ENCODE measurements at regions not wholly inside any gene's neighbourhood (a gene's known extent, or its start where the extent isn't known, plus 50 kb on each side); places are given as distances from the start of the nearest gene placed in this dataset.
A peak's percentile ranks its signal among the peaks of the same experiment; 100 is the strongest.

DNA sequence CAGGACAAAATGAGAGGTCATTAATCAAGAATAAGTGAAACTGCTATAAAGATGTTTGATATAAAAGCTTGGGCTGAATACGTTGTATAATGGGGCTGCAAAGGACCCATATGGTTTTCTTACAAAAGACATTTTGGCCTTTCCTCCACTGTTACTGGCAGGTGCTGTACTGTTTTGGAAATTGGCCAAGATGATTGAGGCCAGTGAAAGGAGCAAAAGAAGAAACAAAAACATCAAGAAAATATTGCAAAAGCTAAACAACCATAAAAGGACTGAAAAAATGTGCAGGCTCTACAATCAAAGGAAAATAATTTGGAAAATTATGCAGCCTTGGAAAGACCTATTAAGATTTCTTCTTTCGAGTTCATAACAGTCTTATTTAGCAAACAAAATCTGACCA is 222.2 kb upstream of the PPP1R2C start:
- no peaks in the 10 kb centered on the region for H3K36me3 ChIP-seq (ENCODE audit: control insufficient read depth, insufficient read depth, low read length)
- no peaks in the 10 kb centered on the region for H3K4me1 ChIP-seq (ENCODE audit: control insufficient read depth, insufficient read depth, low read length, poor library complexity, severe bottlenecking)
- DNase-seq (no peak), ATAC-seq (ENCODE audit: low read depth in 2 of 2) (no peak)
- no peak overlapping the region for H3K4me3 Mint-ChIP-seq
- H3K4me1 Mint-ChIP-seq, result peaks cover 0 to 17% (median 13%) of the 10 kb centered on the region in 4 donors
- H3K27ac Mint-ChIP-seq, result peak overlapping the region in 2 of 3 donors; percentile 8 to 24
- no peaks in the 10 kb centered on the region for H3K9me3 ChIP-seq (ENCODE audit: control insufficient read depth in 2 of 2, low read length in 2 of 2)
- no peaks in the 10 kb centered on the region for H3K9me3 Mint-ChIP-seq
- no peaks in the 10 kb centered on the region for H3K27me3 Mint-ChIP-seq
- H3K4me3 ChIP-seq (ENCODE audit: low read depth, low read length), result no peak overlapping the region
- no peak overlapping the region for H3K27ac ChIP-seq (ENCODE audit: insufficient read depth, low read length, poor library complexity, severe bottlenecking)
- no peaks in the 10 kb centered on the region for H3K27me3 ChIP-seq (ENCODE audit: control insufficient read depth, insufficient read depth, low read length)
- H3K36me3 Mint-ChIP-seq, result no peaks in the 10 kb centered on the region

- H3K27me3 ChIP-seq (ENCODE audit: control insufficient read depth, insufficient read depth, low read length), result no peaks in the 10 kb centered on the region
- H3K36me3 Mint-ChIP-seq, result no peaks in the 10 kb centered on the region
- ATAC-seq (ENCODE audit: low read depth in 2 of 2) (no peak), DNase-seq (no peak)
- peaks cover 0 to 2% (median 0%) of the 10 kb centered on the region in 7 donors for H3K9me3 Mint-ChIP-seq
- H3K27me3 Mint-ChIP-seq, result no peaks in the 10 kb centered on the region
- H3K4me1 Mint-ChIP-seq, result peaks cover 0 to 17% (median 8%) of the 10 kb centered on the region in 4 donors
- H3K4me3 ChIP-seq (ENCODE audit: low read depth, low read length), result no peak overlapping the region
- H3K36me3 ChIP-seq (ENCODE audit: control insufficient read depth, insufficient read depth, low read length), result no peaks in the 10 kb centered on the region
- no peak overlapping the region for H3K4me3 Mint-ChIP-seq
- no peaks in the 10 kb centered on the region for H3K9me3 ChIP-seq (ENCODE audit: control insufficient read depth in 2 of 2, low read length in 2 of 2)
- H3K4me1 ChIP-seq (ENCODE audit: control insufficient read depth, insufficient read depth, low read length, poor library complexity, severe bottlenecking), result no peaks in the 10 kb centered on the region
- H3K27ac Mint-ChIP-seq, result peak overlapping the region in 1 of 3 donors; percentile 37
- H3K27ac ChIP-seq (ENCODE audit: insufficient read depth, low read length, poor library complexity, severe bottlenecking), result no peak overlapping the region
These were observed 224.7 kb upstream of the PPP1R2C start for GRCh38 chrX:43002526-43003203.

DNA sequence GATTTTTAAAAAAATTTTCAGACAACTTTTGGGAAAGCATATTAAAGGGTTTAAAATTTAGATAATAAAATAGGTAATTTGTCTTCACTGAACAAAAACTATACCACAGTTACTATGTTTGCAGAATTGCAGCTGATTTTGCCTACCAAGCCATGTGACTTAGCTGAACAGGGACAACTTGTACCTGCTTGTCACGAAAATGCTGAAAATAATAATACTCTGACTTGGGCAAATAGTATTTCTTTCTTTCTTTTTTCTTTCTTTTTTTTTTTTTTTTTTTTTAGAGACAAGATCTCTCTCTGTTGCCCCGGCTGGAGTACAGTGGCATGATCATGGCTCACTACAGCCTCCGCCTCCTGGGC is 225.2 kb upstream of the PPP1R2C start:
- Histone ChIP-seq H3K9me3 (ENCODE audit: control insufficient read depth in 2 of 2, low read length in 2 of 2) (no peaks in the 10 kb centered on the region), H3K4me3 (ENCODE audit: low read depth, low read length) (no peak overlapping the region), H3K27me3 (ENCODE audit: control insufficient read depth, insufficient read depth, low read length) (no peaks in the 10 kb centered on the region), H3K36me3 (ENCODE audit: control insufficient read depth, insufficient read depth, low read length) (no peaks in the 10 kb centered on the region), H3K4me1 (ENCODE audit: control insufficient read depth, insufficient read depth, low read length, poor library complexity, severe bottlenecking) (no peaks in the 10 kb centered on the region), H3K27ac (ENCODE audit: insufficient read depth, low read length, poor library complexity, severe bottlenecking) (no peak overlapping the region)
- ATAC-seq (ENCODE audit: low read depth in 2 of 2), result no peak
- Mint-ChIP-seq H3K4me1 (peaks cover 0 to 17% (median 8%) of the 10 kb centered on the region in 4 donors), H3K9me3 (peaks cover 0 to 2% (median 0%) of the 10 kb centered on the region in 7 donors), H3K36me3 (no peaks in the 10 kb centered on the region), H3K4me3 (no peak overlapping the region), H3K27ac (peak overlapping the region in 1 of 3 donors; percentile 37), H3K27me3 (no peaks in the 10 kb centered on the region)
- DNase-seq, result no peak

GRCh38 chrX:43003939-43004338 is 226.0 kb upstream of the PPP1R2C start:
- Histone ChIP-seq H3K36me3 (ENCODE audit: control insufficient read depth, insufficient read depth, low read length) (no peaks in the 10 kb centered on the region), H3K27me3 (ENCODE audit: control insufficient read depth, insufficient read depth, low read length) (no peaks in the 10 kb centered on the region), H3K27ac (ENCODE audit: insufficient read depth, low read length, poor library complexity, severe bottlenecking) (no peak overlapping the region), H3K9me3 (ENCODE audit: control insufficient read depth in 2 of 2, low read length in 2 of 2) (no peaks in the 10 kb centered on the region), H3K4me3 (ENCODE audit: low read depth, low read length) (peak overlapping the region; percentile 19), H3K4me1 (ENCODE audit: control insufficient read depth, insufficient read depth, low read length, poor library complexity, severe bottlenecking) (no peaks in the 10 kb centered on the region)
- Mint-ChIP-seq H3K4me1 (peaks cover 0 to 23% (median 8%) of the 10 kb centered on the region in 4 donors), H3K36me3 (peaks cover 5% of the 10 kb centered on the region), H3K27ac (peak overlapping the region in 1 of 3 donors; percentile 57), H3K9me3 (peaks cover 0 to 2% (median 0%) of the 10 kb centered on the region in 7 donors), H3K27me3 (no peaks in the 10 kb centered on the region), H3K4me3 (no peak overlapping the region)
- ATAC-seq (ENCODE audit: low read depth in 2 of 2) (no peak), DNase-seq (peak in 1 of 3 donors; percentile 41)

DNA sequence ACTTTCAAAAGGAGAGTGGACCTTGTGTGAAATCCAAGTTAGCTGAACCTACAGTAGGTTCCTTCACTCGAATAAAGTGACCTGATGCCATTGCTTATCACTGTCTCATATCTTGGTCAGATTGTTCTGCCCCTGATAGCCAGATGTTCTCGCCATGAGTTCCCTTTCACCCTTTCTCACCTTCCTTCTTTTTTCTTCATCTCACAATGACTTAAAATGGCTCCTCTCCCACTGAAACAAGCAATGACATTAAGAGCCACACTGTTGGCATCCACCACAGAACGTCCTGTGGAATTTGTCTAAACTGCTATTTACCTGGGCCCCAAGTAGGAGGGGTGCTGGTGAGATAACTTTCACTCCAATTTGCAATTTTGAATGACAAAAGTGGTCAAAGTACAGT is 227.6 kb upstream of the PPP1R2C start:
- Histone ChIP-seq H3K4me3 (ENCODE audit: low read depth, low read length) (no peak overlapping the region), H3K27me3 (ENCODE audit: control insufficient read depth, insufficient read depth, low read length) (no peaks in the 10 kb centered on the region), H3K36me3 (ENCODE audit: control insufficient read depth, insufficient read depth, low read length) (no peaks in the 10 kb centered on the region), H3K27ac (ENCODE audit: insufficient read depth, low read length, poor library complexity, severe bottlenecking) (no peak overlapping the region), H3K4me1 (ENCODE audit: control insufficient read depth, insufficient read depth, low read length, poor library complexity, severe bottlenecking) (no peaks in the 10 kb centered on the region), H3K9me3 (ENCODE audit: control insufficient read depth in 2 of 2, low read length in 2 of 2) (no peaks in the 10 kb centered on the region)
- Mint-ChIP-seq H3K27ac (peak overlapping the region in 1 of 3 donors; percentile 21), H3K4me1 (peaks cover 0 to 35% (median 10%) of the 10 kb centered on the region in 4 donors), H3K36me3 (peaks cover 5% of the 10 kb centered on the region), H3K27me3 (no peaks in the 10 kb centered on the region), H3K4me3 (no peak overlapping the region), H3K9me3 (peaks cover 0 to 2% (median 0%) of the 10 kb centered on the region in 7 donors)
- DNase-seq (no peak), ATAC-seq (ENCODE audit: low read depth in 2 of 2) (no peak)

- H3K36me3 Mint-ChIP-seq, result peaks cover 5% of the 10 kb centered on the region
- H3K27ac Mint-ChIP-seq, result peak overlapping the region in 1 of 3 donors; percentile 72
- no peaks in the 10 kb centered on the region for H3K27me3 Mint-ChIP-seq
- no peaks in the 10 kb centered on the region for H3K36me3 ChIP-seq (ENCODE audit: control insufficient read depth, insufficient read depth, low read length)
- no peak overlapping the region for H3K4me3 Mint-ChIP-seq
- ATAC-seq (ENCODE audit: low read depth in 2 of 2) (no peak), DNase-seq (no peak)
- H3K27ac ChIP-seq (ENCODE audit: insufficient read depth, low read length, poor library complexity, severe bottlenecking), result no peak overlapping the region
- H3K4me1 Mint-ChIP-seq, result peaks cover 0 to 32% (median 14%) of the 10 kb centered on the region in 4 donors
- no peak overlapping the region for H3K4me3 ChIP-seq (ENCODE audit: low read depth, low read length)
- no peaks in the 10 kb centered on the region for H3K27me3 ChIP-seq (ENCODE audit: control insufficient read depth, insufficient read depth, low read length)
- no peaks in the 10 kb centered on the region for H3K9me3 ChIP-seq (ENCODE audit: control insufficient read depth in 2 of 2, low read length in 2 of 2)
- H3K9me3 Mint-ChIP-seq, result peaks cover 0 to 2% (median 0%) of the 10 kb centered on the region in 7 donors
- H3K4me1 ChIP-seq (ENCODE audit: control insufficient read depth, insufficient read depth, low read length, poor library complexity, severe bottlenecking), result no peaks in the 10 kb centered on the region
These were observed 230.4 kb upstream of the PPP1R2C start for GRCh38 chrX:43008356-43008755.

DNA sequence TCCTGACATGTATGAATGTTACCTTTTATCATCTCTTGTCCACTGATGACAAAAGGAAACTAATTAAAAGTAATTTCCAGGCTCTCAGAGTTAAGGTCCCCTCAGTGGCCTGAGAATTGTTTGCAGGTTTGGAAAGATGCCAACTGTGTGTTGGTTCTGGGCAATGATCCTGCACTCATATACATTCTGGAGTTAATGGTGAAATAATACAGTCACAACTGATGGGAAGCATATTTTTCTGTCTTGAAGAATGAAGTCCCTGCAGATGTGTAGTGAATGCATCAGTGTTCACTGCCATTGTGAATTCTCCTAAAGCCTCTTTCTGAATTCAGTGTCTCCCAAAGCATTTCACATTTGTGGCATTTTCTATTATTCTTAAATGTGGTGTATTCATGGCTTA is 238.1 kb upstream of the PPP1R2C start:
- H3K9me3 ChIP-seq (ENCODE audit: control insufficient read depth in 2 of 2, low read length in 2 of 2), result peaks cover 0 to 1% of the 10 kb centered on the region in 2 experiments
- DNase-seq (no peak), ATAC-seq (ENCODE audit: low read depth in 2 of 2) (no peak)
- Mint-ChIP-seq H3K9me3 (peaks cover 0 to 5% (median 0%) of the 10 kb centered on the region in 7 donors), H3K36me3 (no peaks in the 10 kb centered on the region), H3K4me1 (peaks cover 0 to 11% (median 5%) of the 10 kb centered on the region in 4 donors), H3K4me3 (no peak overlapping the region), H3K27me3 (no peaks in the 10 kb centered on the region), H3K27ac (no peak overlapping the region)
- no peaks in the 10 kb centered on the region for H3K27me3 ChIP-seq (ENCODE audit: control insufficient read depth, insufficient read depth, low read length)
- no peak overlapping the region for H3K27ac ChIP-seq (ENCODE audit: insufficient read depth, low read length, poor library complexity, severe bottlenecking)
- no peaks in the 10 kb centered on the region for H3K36me3 ChIP-seq (ENCODE audit: control insufficient read depth, insufficient read depth, low read length)
- no peaks in the 10 kb centered on the region for H3K4me1 ChIP-seq (ENCODE audit: control insufficient read depth, insufficient read depth, low read length, poor library complexity, severe bottlenecking)
- H3K4me3 ChIP-seq (ENCODE audit: low read depth, low read length), result no peak overlapping the region

DNA sequence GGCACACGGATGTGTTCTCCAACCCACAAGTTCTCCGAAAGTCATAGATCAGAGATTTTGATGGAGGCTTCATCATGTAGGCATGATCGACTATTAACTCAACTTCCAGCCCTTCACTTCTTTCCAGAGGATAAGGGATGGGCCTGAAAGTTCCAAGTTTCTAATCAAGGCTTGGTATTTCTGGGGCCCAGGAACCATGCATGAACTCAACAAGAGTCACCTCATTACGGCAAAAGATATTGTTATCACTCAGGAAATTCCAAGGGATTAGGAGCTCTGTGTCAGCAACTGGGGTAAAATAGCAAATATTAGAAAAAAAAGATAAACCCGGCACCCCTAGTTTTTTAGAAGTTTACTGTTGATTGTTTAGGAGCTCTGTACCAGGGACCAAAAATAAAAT is 240.1 kb upstream of the PPP1R2C start:
- peaks cover 5% of the 10 kb centered on the region for H3K36me3 Mint-ChIP-seq
- no peak overlapping the region for H3K27ac Mint-ChIP-seq
- H3K27ac ChIP-seq (ENCODE audit: insufficient read depth, low read length, poor library complexity, severe bottlenecking), result no peak overlapping the region
- DNase-seq (no peak), ATAC-seq (ENCODE audit: low read depth in 2 of 2) (no peak)
- H3K9me3 Mint-ChIP-seq, result peaks cover 0 to 7% (median 0%) of the 10 kb centered on the region in 7 donors
- H3K4me3 ChIP-seq (ENCODE audit: low read depth, low read length), result no peak overlapping the region
- H3K4me1 ChIP-seq (ENCODE audit: control insufficient read depth, insufficient read depth, low read length, poor library complexity, severe bottlenecking), result no peaks in the 10 kb centered on the region
- H3K4me3 Mint-ChIP-seq, result no peak overlapping the region
- no peaks in the 10 kb centered on the region for H3K27me3 ChIP-seq (ENCODE audit: control insufficient read depth, insufficient read depth, low read length)
- peaks cover 0 to 7% (median 3%) of the 10 kb centered on the region in 4 donors for H3K4me1 Mint-ChIP-seq
- H3K9me3 ChIP-seq (ENCODE audit: control insufficient read depth in 2 of 2, low read length in 2 of 2), result peaks cover 0 to 1% of the 10 kb centered on the region in 2 experiments
- no peaks in the 10 kb centered on the region for H3K36me3 ChIP-seq (ENCODE audit: control insufficient read depth, insufficient read depth, low read length)
- H3K27me3 Mint-ChIP-seq, result no peaks in the 10 kb centered on the region
